GM12878 (cell line): ENCODE measurements at regions not wholly inside any gene's neighbourhood (a gene's known extent, or its start where the extent isn't known, plus 50 kb on each side); places are given as distances from the start of the nearest gene placed in this dataset.

Experiments used
- ATAC-seq: fragments of 200-7000 bp; cut with Tn5 transposase; 3 replicates; pipeline ENCODE4 v1.9.1; 2020; ENCODE audit warnings: mild to moderate bottlenecking, moderate library complexity
- BruUV-seq: library from RNA; stranded (reverse); fragments of 400-500 nt; replicated peaks from 2 replicates; lab custom pipeline; 2021; lab: Mats Ljungman, UMichigan
- CTCF ChIA-PET: fragments of 300-600 bp; sonication (Branson Sonifier 250); formaldehyde crosslinking; extraction: SDS; loops from one replicate; lab custom pipeline; 2021; ENCODE audit warnings: inconsistent platforms; lab: Yijun Ruan, JAX
- POLR2A ChIA-PET: fragments of 350-600 bp; formaldehyde crosslinking; extraction: SDS; loops from one replicate; lab custom pipeline; 2021; ENCODE audit warnings: inconsistent platforms; lab: Charles Lee
- RAD21 ChIA-PET: fragments of 300-600 bp; sonication (Branson Sonifier 250); formaldehyde crosslinking; loops from one replicate; lab custom pipeline; 2023; ENCODE audit warnings: antibody characterized with exemption; ENCODE audit not compliant: unreplicated experiment; lab: Charles Lee
- SMC1A ChIA-PET: fragments of 300-600 bp; sonication (Branson Sonifier 250); formaldehyde crosslinking; loops from one replicate; lab custom pipeline; 2023; ENCODE audit not compliant: unreplicated experiment, uncharacterized antibody; lab: Charles Lee
- DNase-seq: peaks from one replicate; pipeline ENCODE4 v3.0.0-alpha.2; 2011; ENCODE audit warnings: low read depth, low spot score
- FAIRE-seq: peaks from 3 replicates; lab custom pipeline; 2011; peaks lifted over from hg19 to GRCh38; lab: Jason Lieb, UNC
- H2AFZ ChIP-seq: 2 replicates; pipeline ENCODE4 v1.6.0; 2011; ENCODE audit warnings: low read depth, low read length, control low read depth; ENCODE audit not compliant: control insufficient read depth
- H3K27ac ChIP-seq: 2 replicates; pipeline ENCODE4 v1.5.1; 2011; ENCODE audit warnings: control low read depth; ENCODE audit not compliant: control insufficient read depth, insufficient read depth
- H3K27me3 ChIP-seq, 2 experiments: replicated peaks in 1 of 2; 2 replicates each; pipeline versions ENCODE4 v1.6.0 to v1.6.1; 2011; ENCODE audit warnings: low read length in 1 of 2; ENCODE audit not compliant: control insufficient read depth in 2 of 2, insufficient read depth in 2 of 2
- H3K36me3 ChIP-seq, 2 experiments: 2 replicates each; pipeline ENCODE4 v1.5.1; 2011; ENCODE audit warnings: low read length in 1 of 2; ENCODE audit not compliant: control insufficient read depth in 2 of 2, insufficient read depth in 2 of 2
- H3K4me1 ChIP-seq: 2 replicates; pipeline ENCODE4 v1.6.1; 2011; ENCODE audit warnings: mild to moderate bottlenecking, low read length, moderate library complexity, mixed read lengths; ENCODE audit not compliant: control insufficient read depth, insufficient read depth
- H3K4me2 ChIP-seq: 2 replicates; pipeline ENCODE4 v1.6.0; 2011; ENCODE audit warnings: control low read depth; ENCODE audit not compliant: control insufficient read depth, insufficient read depth
- H3K4me3 ChIP-seq: fragments of 200-600 bp; sonication (generic); 2 replicates; pipeline ENCODE4 v1.5.1; 2016
- H3K79me2 ChIP-seq: 2 replicates; pipeline ENCODE4 v1.6.0; 2011; ENCODE audit warnings: low read length; ENCODE audit not compliant: control insufficient read depth, insufficient read depth
- H3K9ac ChIP-seq: 2 replicates; pipeline ENCODE4 v1.8.0; 2011; ENCODE audit warnings: low read length, control low read depth, mixed read lengths; ENCODE audit not compliant: control insufficient read depth, insufficient read depth
- H3K9me3 ChIP-seq: replicated peaks from 3 replicates; pipeline ENCODE4 v1.5.1; 2011; ENCODE audit warnings: mild to moderate bottlenecking, low read length; ENCODE audit not compliant: control insufficient read depth, insufficient read depth
- H4K20me1 ChIP-seq: 2 replicates; pipeline ENCODE4 v1.6.0; 2011; ENCODE audit not compliant: control insufficient read depth, insufficient read depth
- CBFB ChIP-seq: IDR thresholded peaks from 2 replicates; pipeline ENCODE4 v1.6.1; 2016; ENCODE audit warnings: antibody characterized with exemption, low read depth
- HDAC6 ChIP-seq: fragments of 200-600 bp; sonication (generic); IDR thresholded peaks from one replicate; pipeline ENCODE4 v1.8.0; 2017; ENCODE audit warnings: antibody characterized with exemption; ENCODE audit not compliant: unreplicated experiment
- NFIC ChIP-seq: IDR thresholded peaks from 2 replicates; pipeline ENCODE4 v1.6.1; 2012; ENCODE audit warnings: low read depth, mild to moderate bottlenecking, inconsistent platforms, low read length, moderate library complexity
- RAD21 ChIP-seq: IDR thresholded peaks from 2 replicates; pipeline ENCODE4 v1.6.1; 2011; ENCODE audit warnings: mild to moderate bottlenecking, low read depth, low read length, moderate library complexity; ENCODE audit not compliant: insufficient read depth
- RB1 ChIP-seq: fragments of 450-650 bp; formaldehyde crosslinking; IDR thresholded peaks from 2 replicates; pipeline ENCODE4 v1.6.1; 2017; ENCODE audit warnings: mild to moderate bottlenecking, borderline replicate concordance
- RFX5 ChIP-seq: IDR thresholded peaks from 2 replicates; pipeline ENCODE4 v1.6.1; 2011; ENCODE audit warnings: low read depth, low read length, improper control_type of control experiment
- SP1 ChIP-seq: IDR thresholded peaks from one replicate; pipeline ENCODE4 v1.6.1; 2011; ENCODE audit warnings: low read depth, low read length
- ZSCAN29 ChIP-seq: fragments of 450-650 bp; IDR thresholded peaks from 2 replicates; pipeline ENCODE4 v1.6.1; 2017; ENCODE audit warnings: mild to moderate bottlenecking, moderate library complexity
- WGBS: methylation state at CpG from one replicate; pipeline ENCODE4 v1.1.6; 2016; ENCODE audit warnings: low lambda C conversion rate; ENCODE audit not compliant: insufficient replicate concordance, insufficient coverage; ENCODE audit errors: missing lambda C conversion rate; 5-methylcytosine and 5-hydroxymethylcytosine counted together
- in situ Hi-C: fragments of 300-500 bp; cut with MboI; formaldehyde crosslinking; loops from 9 replicates; pipeline ENCODE4 v1.14.3; 2018; ENCODE audit warnings: mixed read lengths
- intact Hi-C: fragments of 100-400 bp; cut with micrococcal nuclease; formaldehyde crosslinking; loops from one replicate; pipeline ENCODE4 v1.14.2; 2022; ENCODE audit not compliant: unreplicated experiment
- TF ChIP-seq, protein P1 (sequence below), 3 experiments: IDR thresholded peaks in 2 of 3; conservative IDR thresholded peaks in 1 of 3; 2 replicates each; pipeline ENCODE4 v1.5.1; 2011; ENCODE audit warnings: low read depth in 3 of 3, low read length in 3 of 3, mild to moderate bottlenecking in 3 of 3, control low read depth in 2 of 3, moderate library complexity in 2 of 3, inconsistent platforms in 1 of 3, mixed read lengths in 1 of 3; ENCODE audit not compliant: control insufficient read depth in 2 of 3, insufficient read depth in 1 of 3; ENCODE audit errors: extremely low read depth in 1 of 3
- TF ChIP-seq, protein P2 (sequence below): fragments of 150-350 bp; IDR thresholded peaks from 2 replicates; pipeline ENCODE4 v1.6.1; 2014; ENCODE audit warnings: mild to moderate bottlenecking, low read depth, low read length

DNA sequence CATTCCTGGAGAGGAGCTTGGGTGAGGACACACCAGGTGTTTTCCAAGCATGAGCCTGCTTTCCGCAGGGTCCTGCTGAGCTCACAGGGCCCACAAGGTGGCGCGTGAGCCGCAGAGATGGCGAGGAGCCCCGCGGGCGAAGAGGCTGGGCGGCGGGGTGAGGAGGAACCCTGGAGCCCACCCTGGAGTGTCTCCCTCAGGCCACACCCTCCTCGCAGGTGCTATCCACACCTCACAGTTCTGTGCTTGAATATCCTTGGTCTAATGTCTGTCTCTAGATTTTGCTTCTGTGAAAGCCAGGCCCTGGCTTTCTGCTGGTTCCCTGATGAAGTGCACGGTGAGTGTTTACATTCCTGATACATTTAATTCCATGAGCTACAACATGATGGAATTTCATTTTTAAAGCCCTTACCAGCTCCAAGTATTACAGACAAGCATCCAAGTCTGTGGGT is 433.6 kb downstream of the ACTR3B start:
- H3K4me3 ChIP-seq, result no peak overlapping the region
- in situ Hi-C loops (no loop called here), intact Hi-C loops (loop anchor here (5.0 kb wide), 1 partner anchor 1309 kb away; no protein-coding TSS in a partner anchor)
- no peaks in the 10 kb centered on the region for H4K20me1 ChIP-seq
- H3K4me1 ChIP-seq, result no peaks in the 10 kb centered on the region
- no peak overlapping the region for H3K27ac ChIP-seq
- H3K4me2 ChIP-seq, result no peak overlapping the region
- no peak overlapping the region for H3K9ac ChIP-seq
- ChIA-PET POLR2A (no interaction called here), CTCF (interaction anchor here (0.7 to 2.1 kb wide), 5 partner anchors 10 to 1311 kb away, joined by 3 to 8 read pairs (median 5); no protein-coding TSS in a partner anchor), SMC1A (interaction anchor here (0.6 kb wide), 1 partner anchor 1491 kb away, joined by 3 read pairs; no protein-coding TSS in a partner anchor), RAD21 (no interaction called here)
- WGBS, result 19% methylated on average over 12 of the region's 12 CpGs
- H2AFZ ChIP-seq, result no peak overlapping the region
- H3K27me3 ChIP-seq, result no peaks in the 10 kb centered on the region
- BruUV-seq, result no TSS peak
- no peaks in the 10 kb centered on the region for H3K79me2 ChIP-seq
- H3K9me3 ChIP-seq, result no peaks in the 10 kb centered on the region
- no peak for FAIRE-seq
- TF ChIP-seq RAD21 (peak; percentile 36), RB1 (no peak), SP1 (no peak), ZSCAN29 (no peak), HDAC6 (no peak), CBFB (no peak), NFIC (no peak), RFX5 (no peak)
- TF ChIP-seq, protein P1, sequence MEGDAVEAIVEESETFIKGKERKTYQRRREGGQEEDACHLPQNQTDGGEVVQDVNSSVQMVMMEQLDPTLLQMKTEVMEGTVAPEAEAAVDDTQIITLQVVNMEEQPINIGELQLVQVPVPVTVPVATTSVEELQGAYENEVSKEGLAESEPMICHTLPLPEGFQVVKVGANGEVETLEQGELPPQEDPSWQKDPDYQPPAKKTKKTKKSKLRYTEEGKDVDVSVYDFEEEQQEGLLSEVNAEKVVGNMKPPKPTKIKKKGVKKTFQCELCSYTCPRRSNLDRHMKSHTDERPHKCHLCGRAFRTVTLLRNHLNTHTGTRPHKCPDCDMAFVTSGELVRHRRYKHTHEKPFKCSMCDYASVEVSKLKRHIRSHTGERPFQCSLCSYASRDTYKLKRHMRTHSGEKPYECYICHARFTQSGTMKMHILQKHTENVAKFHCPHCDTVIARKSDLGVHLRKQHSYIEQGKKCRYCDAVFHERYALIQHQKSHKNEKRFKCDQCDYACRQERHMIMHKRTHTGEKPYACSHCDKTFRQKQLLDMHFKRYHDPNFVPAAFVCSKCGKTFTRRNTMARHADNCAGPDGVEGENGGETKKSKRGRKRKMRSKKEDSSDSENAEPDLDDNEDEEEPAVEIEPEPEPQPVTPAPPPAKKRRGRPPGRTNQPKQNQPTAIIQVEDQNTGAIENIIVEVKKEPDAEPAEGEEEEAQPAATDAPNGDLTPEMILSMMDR (IDR thresholded peaks at IDR 0.05 in 2 of 3, conservative IDR thresholded peaks at IDR 0.05 in 1 of 3; ENCODE audit: control insufficient read depth in 2 of 3, extremely low read depth in 1 of 3, insufficient read depth in 1 of 3, low read depth in 3 of 3, low read length in 3 of 3), result peak; percentile 38 to 58 (median 53); a peak in 4 of 6 replicates
- TF ChIP-seq, protein P2, sequence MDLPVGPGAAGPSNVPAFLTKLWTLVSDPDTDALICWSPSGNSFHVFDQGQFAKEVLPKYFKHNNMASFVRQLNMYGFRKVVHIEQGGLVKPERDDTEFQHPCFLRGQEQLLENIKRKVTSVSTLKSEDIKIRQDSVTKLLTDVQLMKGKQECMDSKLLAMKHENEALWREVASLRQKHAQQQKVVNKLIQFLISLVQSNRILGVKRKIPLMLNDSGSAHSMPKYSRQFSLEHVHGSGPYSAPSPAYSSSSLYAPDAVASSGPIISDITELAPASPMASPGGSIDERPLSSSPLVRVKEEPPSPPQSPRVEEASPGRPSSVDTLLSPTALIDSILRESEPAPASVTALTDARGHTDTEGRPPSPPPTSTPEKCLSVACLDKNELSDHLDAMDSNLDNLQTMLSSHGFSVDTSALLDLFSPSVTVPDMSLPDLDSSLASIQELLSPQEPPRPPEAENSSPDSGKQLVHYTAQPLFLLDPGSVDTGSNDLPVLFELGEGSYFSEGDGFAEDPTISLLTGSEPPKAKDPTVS, result no peak
- no peak for DNase-seq
- ATAC-seq, result peak; percentile 84
- no peaks in the 10 kb centered on the region for H3K36me3 ChIP-seq
